HCT116 (cell line): ENCODE measurements at regions not wholly inside any gene's neighbourhood (a gene's known extent, or its start where the extent isn't known, plus 50 kb on each side); places are given as distances from the start of the nearest gene placed in this dataset.
"Not testable (repeated sequence)": the region's sequence is repeated elsewhere in the genome, so short reads cannot be mapped to it uniquely, and the experiment has no call there.

Source experiments
- ATAC-seq: fragments of 200-7000 bp; cut with Tn5 transposase; 2 replicates; pipeline ENCODE4 v1.9.1; 2020; ENCODE audit warnings: mild to moderate bottlenecking, moderate library complexity
- BruUV-seq: library from RNA; stranded (reverse); fragments of 400-500 nt; replicated peaks from 2 replicates; lab custom pipeline; 2021; lab: Mats Ljungman, UMichigan
- CTCF ChIA-PET: fragments of 300-600 bp; sonication (Branson Sonifier 250); formaldehyde crosslinking; loops from one replicate; lab custom pipeline; 2021; ENCODE audit warnings: antibody characterized with exemption; lab: Charles Lee
- POLR2A ChIA-PET: fragments of 300-600, 350-600 bp; sonication (Branson Sonifier 250); formaldehyde crosslinking; loops from one replicate; lab custom pipeline; 2021; ENCODE audit warnings: antibody characterized with exemption; lab: Charles Lee
- RAD21 ChIA-PET, 2 experiments: fragments of 300-600 bp; sonication (Branson Sonifier 250); formaldehyde crosslinking; loops; one replicate each; lab custom pipeline; 2023; ENCODE audit warnings: low total read pairs in 2 of 2; ENCODE audit not compliant: uncharacterized antibody in 2 of 2, unreplicated experiment in 2 of 2, low non-redundant PET in 1 of 2; lab: Charles Lee
- DNase-seq: peaks from one replicate; pipeline ENCODE4 v3.0.0-alpha.2; 2010; ENCODE audit warnings: low read depth, low spot score
- H2AFZ ChIP-seq: fragments of 200-600 bp; shearing (Covaris generic), sonication (generic); 2 replicates; pipeline ENCODE4 v1.6.1; 2017; ENCODE audit warnings: low read depth, mixed run types, mixed read lengths, antibody characterized with exemption, low read length; ENCODE audit not compliant: poor library complexity, severe bottlenecking
- H3K27ac ChIP-seq: 2 replicates; pipeline ENCODE4 v1.5.1; 2012; ENCODE audit warnings: low read depth, low read length
- H3K27me3 ChIP-seq: fragments of 200-600 bp; sonication (generic); 2 replicates; pipeline ENCODE4 v1.6.1; 2016; ENCODE audit warnings: mixed run types, low read length, mixed read lengths; ENCODE audit not compliant: insufficient read depth
- H3K36me3 ChIP-seq, 2 experiments: fragments of 200-500 bp in 1 of 2; fragments of 200-600 bp in 1 of 2; sonication (Bioruptor generic) in 1 of 2; sonication (generic) in 1 of 2; 2 replicates each; pipeline versions ENCODE4 v1.5.1 to v1.6.1; 2014 to 2016; ENCODE audit warnings: low read length in 2 of 2, inconsistent platforms in 1 of 2, mixed read lengths in 1 of 2, mixed run types in 1 of 2; ENCODE audit not compliant: insufficient read depth in 2 of 2, control insufficient read depth in 1 of 2
- H3K4me1 ChIP-seq, 2 experiments: fragments of 200-600 bp in 1 of 2; sonication (generic) in 1 of 2; 2 replicates each; pipeline versions ENCODE4 v1.5.1 to v1.6.1; 2012 to 2017; ENCODE audit warnings: low read length in 2 of 2, inconsistent platforms in 1 of 2, mild to moderate bottlenecking in 1 of 2, mixed read lengths in 1 of 2, mixed run types in 1 of 2, moderate library complexity in 1 of 2; ENCODE audit not compliant: insufficient read depth in 2 of 2, control insufficient read depth in 1 of 2
- H3K4me2 ChIP-seq: fragments of 200-600 bp; sonication (generic); 2 replicates; pipeline ENCODE4 v1.6.1; 2017; ENCODE audit warnings: mixed run types, low read length, mixed read lengths
- H3K4me3 ChIP-seq, 2 experiments: fragments of 200-600 bp in 1 of 2; sonication (generic) in 1 of 2; replicated peaks in 1 of 2; 2 replicates each; pipeline ENCODE4 v1.5.1; 2011 to 2016; ENCODE audit warnings: low read length in 2 of 2, control low read depth in 1 of 2, low read depth in 1 of 2, mild to moderate bottlenecking in 1 of 2, mixed read lengths in 1 of 2, mixed run types in 1 of 2
- H3K79me2 ChIP-seq: fragments of 200-600 bp; sonication (generic); 2 replicates; pipeline ENCODE4 v1.6.1; 2017; ENCODE audit warnings: mild to moderate bottlenecking, mixed run types, low read length, moderate library complexity, mixed read lengths; ENCODE audit not compliant: insufficient read depth
- H3K9ac ChIP-seq: fragments of 200-600 bp; sonication (generic); 2 replicates; pipeline ENCODE4 v1.6.1; 2016; ENCODE audit warnings: low read length, mixed read lengths
- H3K9me2 ChIP-seq: fragments of 200-600 bp; sonication (generic), shearing (Covaris generic); 2 replicates; pipeline ENCODE4 v1.6.1; 2017; ENCODE audit warnings: mixed run types, mild to moderate bottlenecking, moderate library complexity; ENCODE audit not compliant: insufficient read depth
- H3K9me3 ChIP-seq, 2 experiments: fragments of 200-500 bp in 1 of 2; fragments of 200-600 bp in 1 of 2; sonication (Bioruptor generic) in 1 of 2; sonication (generic) in 1 of 2; 2 replicates each; pipeline ENCODE4 v1.6.1; 2014 to 2017; ENCODE audit warnings: low read length in 2 of 2, mixed read lengths in 2 of 2, inconsistent platforms in 1 of 2, low read depth in 1 of 2, mild to moderate bottlenecking in 1 of 2, mixed run types in 1 of 2, moderate library complexity in 1 of 2; ENCODE audit not compliant: control insufficient read depth in 1 of 2, insufficient read depth in 1 of 2
- H4K20me1 ChIP-seq: fragments of 200-600 bp; sonication (generic), shearing (Covaris generic); 2 replicates; pipeline ENCODE4 v1.6.1; 2017; ENCODE audit warnings: mixed run types, mild to moderate bottlenecking, moderate library complexity; ENCODE audit not compliant: insufficient read depth
- CBX3 ChIP-seq: IDR thresholded peaks from 2 replicates; pipeline ENCODE4 v1.6.1; 2012; ENCODE audit warnings: low read depth
- CEBPB ChIP-seq: IDR thresholded peaks from 2 replicates; pipeline ENCODE4 v1.6.1; 2012; ENCODE audit warnings: low read depth
- EGR1 ChIP-seq: IDR thresholded peaks from 2 replicates; pipeline ENCODE4 v1.6.1; 2012; ENCODE audit warnings: low read depth
- EZH2 ChIP-seq: fragments of 200-600 bp; sonication (generic); IDR thresholded peaks from 2 replicates; pipeline ENCODE4 v1.6.1; 2017; ENCODE audit warnings: antibody characterized with exemption, mixed run types
- EZH2phosphoT487 ChIP-seq: fragments of 200-600 bp; IDR thresholded peaks from 2 replicates; pipeline ENCODE4 v1.6.1; 2018; ENCODE audit warnings: antibody characterized with exemption, borderline replicate concordance
- FOSL1 ChIP-seq: IDR thresholded peaks from 2 replicates; pipeline ENCODE4 v1.6.1; 2012; ENCODE audit warnings: low read depth
- POLR2A ChIP-seq: IDR thresholded peaks from 2 replicates; pipeline ENCODE4 v1.7.0; 2011; ENCODE audit warnings: borderline replicate concordance; ENCODE audit not compliant: insufficient read depth, insufficient read length; ENCODE audit errors: extremely low read depth
- RAD21 ChIP-seq: IDR thresholded peaks from 2 replicates; pipeline ENCODE4 v1.6.1; 2012; ENCODE audit warnings: low read depth, mild to moderate bottlenecking
- SP1 ChIP-seq: IDR thresholded peaks from 2 replicates; pipeline ENCODE4 v1.6.1; 2012; ENCODE audit warnings: low read depth
- SRF ChIP-seq: IDR thresholded peaks from 2 replicates; pipeline ENCODE4 v1.6.1; 2012; ENCODE audit warnings: low read depth
- TCF7L2 ChIP-seq: IDR thresholded peaks from 2 replicates; pipeline ENCODE4 v1.7.0; 2011; ENCODE audit warnings: borderline replicate concordance, inconsistent platforms; ENCODE audit not compliant: insufficient read depth, insufficient read length; ENCODE audit errors: extremely low read depth
- YY1 ChIP-seq: IDR thresholded peaks from 2 replicates; pipeline ENCODE4 v1.6.1; 2011; ENCODE audit warnings: low read length, low read depth, moderate library complexity, mild to moderate bottlenecking; ENCODE audit not compliant: insufficient replicate concordance; ENCODE audit errors: extremely low read depth
- ZFX ChIP-seq: fragments of 450-650 bp; IDR thresholded peaks from 2 replicates; pipeline ENCODE4 v1.6.1; 2017
- ZNF274 ChIP-seq: fragments of 200-500 bp; sonication (Bioruptor generic); IDR thresholded peaks from 2 replicates; pipeline ENCODE4 v1.6.1; 2014; ENCODE audit warnings: mild to moderate bottlenecking, low read depth, low read length, inconsistent platforms
- intact Hi-C: fragments of 100-400 bp; cut with micrococcal nuclease; formaldehyde crosslinking; loops from 2 replicates; pipeline ENCODE4 v1.10.0; 2022
- TF ChIP-seq, protein P1 (sequence below): IDR thresholded peaks from 2 replicates; pipeline ENCODE4 v1.6.1; 2012
- TF ChIP-seq, protein P2 (sequence below): IDR thresholded peaks from 2 replicates; pipeline ENCODE4 v1.6.1; 2012

DNA sequence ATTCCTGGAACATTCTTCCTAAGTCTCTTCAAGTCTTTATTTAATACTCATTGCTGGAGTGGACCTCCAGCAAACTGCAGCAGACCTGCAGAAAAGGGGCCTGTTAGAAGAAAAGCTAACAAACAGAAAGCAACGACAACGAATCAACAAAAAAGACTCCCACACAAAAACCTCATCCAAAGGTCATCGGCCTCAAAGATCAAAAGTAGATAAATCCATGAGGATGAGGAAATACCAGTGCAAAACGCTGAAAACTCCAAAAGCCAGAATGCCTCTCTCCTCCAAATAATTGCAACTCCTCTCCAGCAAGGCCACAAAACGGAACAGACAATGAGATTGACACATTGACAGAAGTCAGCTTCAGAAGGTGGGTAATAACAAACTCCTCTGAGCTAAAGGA lies 472.2 kb downstream of the C12orf50 start:
- H4K20me1 ChIP-seq: no peaks in the 10 kb centered on the region
- ChIA-PET RAD21 (no interaction called here), POLR2A (no interaction called here), CTCF (no interaction called here)
- ATAC-seq (no peak), DNase-seq (no peak)
- no peak for TF ChIP-seq FOSL1
- TF ChIP-seq, protein P1, sequence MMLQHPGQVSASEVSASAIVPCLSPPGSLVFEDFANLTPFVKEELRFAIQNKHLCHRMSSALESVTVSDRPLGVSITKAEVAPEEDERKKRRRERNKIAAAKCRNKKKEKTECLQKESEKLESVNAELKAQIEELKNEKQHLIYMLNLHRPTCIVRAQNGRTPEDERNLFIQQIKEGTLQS: no peak
- no peak overlapping the region for H3K4me3 ChIP-seq
- no peak overlapping the region for H3K27ac ChIP-seq
- H3K79me2 ChIP-seq: no peaks in the 10 kb centered on the region
- H3K9me2 ChIP-seq: no peaks in the 10 kb centered on the region
- intact Hi-C loops: no loop called here
- no peak overlapping the region for H2AFZ ChIP-seq
- H3K9ac ChIP-seq: no peak overlapping the region
- H3K9me3 ChIP-seq: no peaks in the 10 kb centered on the region
- H3K4me2 ChIP-seq: no peak overlapping the region
- no TSS peak for BruUV-seq
- no peaks in the 10 kb centered on the region for H3K36me3 ChIP-seq
- H3K27me3 ChIP-seq: no peaks in the 10 kb centered on the region
- no peaks in the 10 kb centered on the region for H3K4me1 ChIP-seq

DNA sequence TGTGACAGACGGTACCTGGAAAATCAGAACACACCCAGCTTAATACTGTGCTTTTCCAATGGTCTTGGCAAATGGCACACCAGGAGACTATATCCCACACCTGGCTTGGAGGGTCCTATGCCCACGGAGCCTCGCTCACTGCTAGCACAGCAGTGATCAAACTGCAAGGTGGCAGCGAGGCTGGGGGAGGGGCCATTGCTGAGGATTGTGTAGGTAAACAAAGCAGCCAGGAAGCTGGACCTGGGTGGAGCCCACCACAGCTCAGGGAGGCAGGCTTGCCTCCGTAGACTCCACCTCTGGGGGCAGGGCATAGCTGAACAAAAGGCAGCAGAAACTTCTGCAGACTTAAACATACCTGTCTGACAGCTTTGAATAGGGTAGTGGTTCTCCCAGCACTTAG lies 498.0 kb downstream of the C12orf50 start:
- H3K9me2 ChIP-seq, H3K9ac ChIP-seq, CTCF ChIA-PET, DNase-seq, H3K4me1 ChIP-seq, BruUV-seq, H3K36me3 ChIP-seq, H3K27me3 ChIP-seq, ATAC-seq, H3K4me3 ChIP-seq, POLR2A ChIA-PET, RAD21 ChIA-PET, H3K27ac ChIP-seq, H3K4me2 ChIP-seq, intact Hi-C loops, H4K20me1 ChIP-seq, H3K9me3 ChIP-seq, H2AFZ ChIP-seq, H3K79me2 ChIP-seq: not testable (repeated sequence)

DNA sequence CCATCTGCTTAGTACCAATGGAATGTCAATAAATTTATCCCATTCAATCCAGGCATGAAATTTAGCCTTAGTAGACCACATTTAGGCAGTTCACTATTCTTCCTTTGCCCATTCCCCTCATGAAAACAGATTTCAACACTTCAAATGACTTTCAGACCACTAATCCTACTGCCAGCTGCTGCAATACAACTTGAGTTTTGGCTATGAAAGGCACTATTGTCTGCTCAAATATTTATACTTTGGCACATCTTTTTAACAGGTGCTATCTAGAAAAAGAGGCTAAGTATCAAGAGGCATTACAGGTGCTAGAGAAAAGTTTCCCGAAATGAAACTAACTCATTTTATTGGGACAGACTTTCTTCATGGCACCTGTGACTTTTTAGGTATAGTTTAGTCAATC lies 499.8 kb downstream of the C12orf50 start:
- Histone ChIP-seq H3K4me3 (no peak overlapping the region), H2AFZ (peak overlapping the region; percentile 35), H3K79me2 (no peaks in the 10 kb centered on the region), H3K9me2 (no peaks in the 10 kb centered on the region), H3K27me3 (no peaks in the 10 kb centered on the region), H3K4me2 (no peak overlapping the region), H3K27ac (no peak overlapping the region), H3K4me1 (no peaks in the 10 kb centered on the region), H3K9me3 (no peaks in the 10 kb centered on the region), H4K20me1 (no peaks in the 10 kb centered on the region), H3K36me3 (no peaks in the 10 kb centered on the region), H3K9ac (no peak overlapping the region)
- DNase-seq (no peak), ATAC-seq (no peak)
- intact Hi-C loops: no loop called here
- ChIA-PET CTCF (no interaction called here), RAD21 (no interaction called here), POLR2A (no interaction called here)
- BruUV-seq: no TSS peak
- TF ChIP-seq RAD21 (no peak), CEBPB (no peak), FOSL1 (no peak), SP1 (no peak), ZFX (no peak), CBX3 (no peak), EZH2 (no peak), EGR1 (no peak), POLR2A (no peak), SRF (no peak), ZNF274 (no peak), TCF7L2 (no peak), YY1 (no peak), EZH2phosphoT487 (no peak)
- TF ChIP-seq, protein P2, sequence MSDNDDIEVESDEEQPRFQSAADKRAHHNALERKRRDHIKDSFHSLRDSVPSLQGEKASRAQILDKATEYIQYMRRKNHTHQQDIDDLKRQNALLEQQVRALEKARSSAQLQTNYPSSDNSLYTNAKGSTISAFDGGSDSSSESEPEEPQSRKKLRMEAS: no peak
